GM18861 (cell line): ENCODE measurements at regions not wholly inside any gene's neighbourhood (a gene's known extent, or its start where the extent isn't known, plus 50 kb on each side); places are given as distances from the start of the nearest gene placed in this dataset.

Experiments
- ATAC-seq: cut with Tn5 transposase; IDR thresholded peaks from one replicate; pipeline ENCODE4 v1.9.1; 2021; ENCODE audit not compliant: unreplicated experiment

- no peak for ATAC-seq
Observed at GRCh38 chr13:91119643-91120042, 227.8 kb upstream of the MIR17HG start.

DNA sequence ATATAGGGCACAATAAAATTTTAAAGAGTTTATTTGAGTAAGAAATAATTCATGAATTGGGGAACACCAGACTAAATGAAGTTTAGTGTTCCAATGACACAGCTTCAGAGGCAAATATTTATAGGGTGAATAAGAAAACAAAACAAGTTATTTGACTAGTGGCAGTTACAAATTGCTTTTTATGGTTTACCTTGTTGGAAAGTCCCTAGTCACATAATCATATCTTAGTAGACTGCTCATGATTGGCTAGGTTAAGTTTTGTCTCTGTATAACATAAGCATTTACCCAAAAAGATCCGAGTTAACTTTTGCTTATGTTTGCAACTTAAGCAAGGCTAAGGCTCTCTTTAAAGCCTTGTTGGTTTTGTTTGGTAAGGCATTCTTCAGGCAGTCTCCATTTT, 224.7 kb upstream of the MIR17HG start:
- ATAC-seq = no peak

GRCh38 chr13:91123456-91124127, 223.9 kb upstream of the MIR17HG start:
- peak; percentile 59 for ATAC-seq

GRCh38 chr13:91126806-91127205, 220.7 kb upstream of the MIR17HG start:
- ATAC-seq = no peak

DNA sequence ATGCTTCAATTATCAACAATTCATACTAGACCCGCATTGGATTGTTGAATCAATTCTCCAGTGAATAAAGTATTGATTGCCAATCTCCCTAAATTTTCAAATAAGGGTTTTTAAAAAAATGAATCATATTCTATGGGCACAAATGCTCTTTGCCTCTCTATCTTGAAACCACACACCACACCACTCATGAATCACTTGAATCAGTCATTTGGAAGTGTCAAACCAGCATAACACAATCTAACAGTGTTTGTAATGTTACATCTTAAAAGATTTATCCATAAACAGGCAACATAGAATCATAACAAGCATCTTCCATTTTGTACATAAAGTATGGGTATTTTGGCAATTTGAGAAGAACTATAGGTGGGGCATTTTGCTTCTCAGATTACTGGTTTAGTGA, 219.5 kb upstream of the MIR17HG start:
- no peak for ATAC-seq

DNA sequence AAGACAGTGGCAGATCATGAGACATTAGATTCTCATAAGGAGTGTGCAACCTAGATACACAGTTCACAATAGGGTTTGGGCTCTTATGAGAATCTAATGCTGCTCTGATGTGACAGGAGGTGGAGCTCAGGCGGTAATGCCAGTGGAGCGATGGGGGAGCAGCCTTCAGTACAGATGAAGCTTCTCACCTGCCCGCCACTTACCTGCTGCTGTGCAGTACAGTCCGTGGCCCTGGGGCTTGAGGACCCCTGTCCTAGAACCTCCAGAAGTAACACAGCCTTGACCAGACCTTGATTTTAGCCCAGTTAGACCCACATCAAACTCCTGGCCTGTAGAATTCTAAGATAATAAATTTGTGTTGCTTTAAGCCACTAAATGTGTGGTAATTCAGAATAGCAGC, 215.1 kb upstream of the MIR17HG start:
- ATAC-seq = no peak

DNA sequence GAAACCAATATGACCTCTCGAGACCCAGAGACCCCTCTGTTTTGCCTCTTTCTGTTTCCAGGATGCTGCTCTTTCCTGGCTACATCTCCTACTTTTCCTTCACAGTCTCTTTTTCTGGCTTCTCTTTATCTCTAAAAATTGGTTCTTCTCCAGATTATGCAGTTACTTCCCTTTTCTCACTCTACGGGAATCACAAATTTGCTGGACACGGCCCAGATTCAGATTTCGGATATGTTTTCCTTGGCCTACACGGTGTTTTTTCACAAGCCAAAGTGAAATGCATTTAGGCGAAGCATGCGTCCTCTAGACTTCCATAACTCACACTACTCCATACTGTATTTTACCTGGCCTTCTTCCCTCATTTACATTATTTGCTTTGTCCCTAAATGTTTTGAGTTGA, 214.7 kb upstream of the MIR17HG start:
- ATAC-seq = no peak

DNA sequence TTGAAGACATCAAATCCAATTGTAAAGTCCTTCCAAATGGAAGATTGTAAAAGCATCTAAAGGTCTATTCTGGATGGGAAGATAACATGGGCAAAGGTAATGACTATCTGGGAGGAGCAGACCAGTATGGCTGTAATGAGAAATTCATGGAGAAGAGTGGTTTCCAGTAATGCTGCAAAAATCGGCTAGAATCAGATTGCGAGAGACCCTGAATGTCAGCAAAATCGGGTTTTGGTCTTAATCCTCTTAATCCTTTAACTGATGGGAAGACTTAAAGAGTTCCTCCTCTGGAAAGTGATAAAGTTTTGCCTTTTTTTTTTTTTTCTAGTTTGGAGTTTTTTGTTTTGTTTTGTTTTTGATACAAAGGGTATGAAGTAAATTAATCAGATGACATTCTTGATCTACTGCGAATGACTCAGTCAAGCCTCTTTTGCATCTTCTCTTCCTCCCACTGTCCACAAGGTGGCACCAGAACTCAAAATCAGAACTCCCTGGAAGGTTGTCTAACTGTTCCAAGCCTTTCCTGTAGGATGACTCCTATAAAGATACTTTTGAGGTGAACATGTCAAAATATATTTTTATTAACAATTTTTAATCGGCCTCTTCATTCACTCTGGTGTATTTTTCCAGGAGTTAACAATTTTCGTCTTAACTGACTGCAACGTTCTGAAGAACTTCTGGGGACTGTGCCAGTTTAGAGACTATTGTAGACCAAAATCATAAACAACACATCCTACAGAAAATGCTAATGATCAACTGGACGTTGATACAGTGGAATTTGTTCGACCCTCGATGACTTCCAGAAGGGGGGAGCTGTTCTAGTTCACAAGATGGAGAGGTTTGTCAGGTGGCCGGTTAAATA, 213.3 kb upstream of the MIR17HG start:
- peak; percentile 61 for ATAC-seq

DNA sequence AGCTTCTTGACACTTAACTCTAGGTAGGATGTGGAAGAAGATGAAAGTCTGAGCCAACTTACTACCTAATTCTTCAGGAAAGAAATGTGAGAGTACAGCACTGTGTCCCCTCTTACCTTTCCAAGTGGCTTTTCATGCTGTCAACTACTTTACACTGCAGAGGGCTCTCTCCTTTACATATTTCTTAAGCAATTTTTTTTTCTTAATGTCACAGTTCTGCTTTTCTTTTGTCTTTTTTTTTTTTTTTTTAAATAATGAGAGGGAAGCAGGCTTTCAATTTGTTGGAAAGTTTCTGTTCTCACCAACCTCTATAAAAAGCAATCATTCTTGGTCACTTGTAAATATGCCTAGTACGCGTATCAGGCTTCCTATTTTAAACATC, 212.7 kb upstream of the MIR17HG start:
- peak; percentile 15 for ATAC-seq

GRCh38 chr13:91135376-91135775, 212.1 kb upstream of the MIR17HG start:
- no peak for ATAC-seq

- ATAC-seq = no peak
Observed at GRCh38 chr13:91135968-91136367, 211.5 kb upstream of the MIR17HG start.

- no peak for ATAC-seq
Observed at GRCh38 chr13:91136806-91137205, 210.7 kb upstream of the MIR17HG start.

GRCh38 chr13:91139232-91139631, 208.3 kb upstream of the MIR17HG start:
- no peak for ATAC-seq

DNA sequence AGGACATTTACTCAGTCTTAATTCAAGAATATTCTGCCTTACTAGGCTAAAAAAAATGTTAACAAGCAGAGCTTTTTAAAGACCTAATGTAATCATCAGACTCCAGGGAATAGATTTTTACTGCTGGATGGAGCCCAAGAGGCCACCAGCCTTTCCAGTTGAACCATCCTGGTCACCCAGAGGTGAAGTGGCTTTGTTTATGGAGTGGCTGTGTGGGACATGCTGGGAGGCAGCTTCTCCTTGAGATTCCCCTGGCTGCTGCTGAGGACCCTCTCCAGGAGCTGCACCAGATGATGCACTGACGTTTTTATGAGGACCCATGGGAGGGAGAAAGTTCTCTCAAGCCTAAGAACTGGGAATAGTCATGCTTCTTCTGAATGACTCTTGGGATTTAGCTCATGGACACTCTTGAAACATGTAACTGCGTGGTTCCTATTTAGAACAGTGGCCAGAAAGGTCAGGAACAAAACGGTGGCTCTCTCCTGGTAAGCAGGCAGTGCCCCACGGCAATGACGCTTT, 205.9 kb upstream of the MIR17HG start:
- ATAC-seq = no peak

- ATAC-seq = no peak
Observed at GRCh38 chr13:91142572-91142971, 204.9 kb upstream of the MIR17HG start.

- ATAC-seq = no peak
Observed at GRCh38 chr13:91144054-91144453, 203.4 kb upstream of the MIR17HG start.

DNA sequence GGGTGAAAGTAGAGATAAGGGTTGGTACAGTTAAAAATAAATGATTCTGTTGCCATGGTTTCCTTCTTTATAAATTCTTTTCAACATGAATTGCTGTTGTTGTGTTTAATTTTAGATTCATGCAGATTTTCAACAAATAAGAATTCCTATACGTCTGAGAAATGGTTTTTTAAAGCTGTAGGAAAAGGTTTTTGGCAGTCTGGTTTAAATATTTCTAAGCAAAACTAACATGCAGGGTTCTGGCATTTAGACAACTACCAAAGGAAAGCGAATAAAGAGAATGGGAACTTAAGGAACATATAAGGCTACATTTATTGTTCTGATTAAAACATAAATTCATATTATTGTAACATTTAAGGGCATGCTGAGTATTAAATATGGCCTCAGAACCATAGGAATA, 203.0 kb upstream of the MIR17HG start:
- no peak for ATAC-seq

GRCh38 chr13:91145571-91146205, 201.8 kb upstream of the MIR17HG start:
- no peak for ATAC-seq

GRCh38 chr13:91146601-91147000, 200.9 kb upstream of the MIR17HG start:
- ATAC-seq = no peak

- no peak for ATAC-seq
Observed at GRCh38 chr13:91148098-91148497, 199.4 kb upstream of the MIR17HG start.

DNA sequence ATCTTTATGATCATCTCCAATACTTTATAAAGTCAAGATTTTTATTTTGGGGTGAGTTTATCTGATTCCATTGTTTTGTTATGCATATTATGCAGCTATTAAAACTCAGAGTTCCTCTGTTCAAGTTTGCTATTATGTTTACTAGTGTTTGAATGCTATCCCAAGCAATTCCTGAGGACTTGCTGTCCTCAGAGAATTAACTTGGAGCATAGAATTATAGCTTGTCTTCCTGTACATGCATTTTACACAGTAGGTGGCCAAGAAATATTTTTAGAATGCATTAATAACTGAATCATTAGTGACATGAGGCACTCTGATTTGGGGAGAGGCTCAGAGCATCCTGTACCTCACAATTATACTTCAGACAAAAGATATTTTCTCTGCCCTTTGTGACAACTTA, 195.6 kb upstream of the MIR17HG start:
- ATAC-seq = no peak

GRCh38 chr13:91153372-91153771, 194.1 kb upstream of the MIR17HG start:
- ATAC-seq = no peak
